Gastrocnemius medialis (tissue), 4 donors: ENCODE measurements at regions not wholly inside any gene's neighbourhood (a gene's known extent, or its start where the extent isn't known, plus 50 kb on each side); places are given as distances from the start of the nearest gene placed in this dataset.

Source experiments
- CTCF ChIP-seq, 5 experiments: fragments of 450-650 bp in 3 of 5; fragments of 200-600 bp in 2 of 5; sonication (generic) in 2 of 5; IDR thresholded peaks in 4 of 5; conservative IDR thresholded peaks in 1 of 5; 1 replicate in 4 of 5; 2 replicates in 1 of 5; pipeline ENCODE4 v1.5.1; 2016 to 2019; ENCODE audit warnings: antibody characterized with exemption in 5 of 5, mild to moderate bottlenecking in 3 of 5, moderate library complexity in 3 of 5
- POLR2A ChIP-seq, 2 donors: fragments of 450-650 bp; IDR thresholded peaks; one replicate each; pipeline ENCODE4 v1.6.1; 2017; ENCODE audit warnings: antibody characterized with exemption in 2 of 2, mild to moderate bottlenecking in 2 of 2, moderate library complexity in 2 of 2

GRCh38 chr2:121128741-121129659, 156.0 kb downstream of the TFCP2L1 start:
- TF ChIP-seq CTCF (IDR thresholded peaks at IDR 0.05 in 4 of 5, conservative IDR thresholded peaks at IDR 0.05 in 1 of 5) (peak; percentile 20 to 43 (median 36)), POLR2A (IDR thresholded peaks at IDR 0.05) (no peak)
